GM18498 (cell line): ENCODE measurements at regions not wholly inside any gene's neighbourhood (a gene's known extent, or its start where the extent isn't known, plus 50 kb on each side); places are given as distances from the start of the nearest gene placed in this dataset.
"Not testable (repeated sequence)": the region's sequence is repeated elsewhere in the genome, so short reads cannot be mapped to it uniquely, and the experiment has no call there.

Source experiments
- ATAC-seq: cut with Tn5 transposase; IDR thresholded peaks from one replicate; pipeline ENCODE4 v1.9.1; 2021; ENCODE audit warnings: mild to moderate bottlenecking, moderate library complexity; ENCODE audit not compliant: unreplicated experiment

GRCh38 chr2:105541189-105542050 is 142.6 kb upstream of the FHL2 start:
- ATAC-seq, result no peak

GRCh38 chr2:105540642-105541041 is 141.8 kb upstream of the FHL2 start:
- ATAC-seq, result no peak

GRCh38 chr2:105539331-105539730 is 140.5 kb upstream of the FHL2 start:
- ATAC-seq, result no peak

DNA sequence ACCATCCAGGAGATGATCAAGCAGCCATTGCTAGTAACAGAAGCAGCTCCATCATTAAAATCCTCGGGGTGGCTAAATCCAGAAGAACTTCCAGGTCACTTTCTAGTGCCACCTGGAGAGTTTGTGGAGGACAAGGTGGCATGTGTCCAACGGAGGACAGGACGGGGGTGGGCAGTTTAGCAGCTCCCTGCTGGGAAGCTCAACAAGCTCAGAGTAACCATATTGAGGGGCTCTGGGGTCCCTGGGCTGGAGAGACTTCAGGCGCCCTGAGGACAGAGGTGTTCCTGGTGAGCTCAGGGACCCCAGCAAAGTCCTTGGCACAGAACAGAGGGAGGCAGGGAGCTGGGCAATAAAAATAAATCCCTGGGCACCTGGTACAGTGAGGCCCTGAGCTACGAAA is 140.0 kb upstream of the FHL2 start:
- no peak for ATAC-seq

- no peak for ATAC-seq
These were observed 139.1 kb upstream of the FHL2 start for GRCh38 chr2:105537920-105538319.

- no peak for ATAC-seq
These were observed 138.6 kb upstream of the FHL2 start for GRCh38 chr2:105537466-105537865.

DNA sequence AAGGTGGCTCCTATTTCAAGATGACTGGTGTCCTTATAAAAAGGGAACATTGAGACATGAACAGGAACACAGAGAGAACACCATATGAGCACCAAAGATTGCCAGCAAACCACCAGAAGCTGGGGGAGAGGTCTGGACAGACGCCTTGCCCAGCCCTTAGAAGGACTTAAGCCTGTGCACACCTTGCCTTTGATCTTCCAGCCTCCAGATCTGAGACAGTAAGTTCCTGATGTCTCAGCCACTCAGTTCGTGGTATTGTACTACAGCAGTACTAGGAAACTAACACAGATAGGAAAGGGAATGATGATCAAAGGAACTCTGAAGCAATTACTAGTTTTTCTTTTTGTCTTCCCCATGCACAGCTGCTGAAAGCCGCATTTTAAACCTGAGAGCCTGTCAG is 137.3 kb upstream of the FHL2 start:
- ATAC-seq, result no peak

DNA sequence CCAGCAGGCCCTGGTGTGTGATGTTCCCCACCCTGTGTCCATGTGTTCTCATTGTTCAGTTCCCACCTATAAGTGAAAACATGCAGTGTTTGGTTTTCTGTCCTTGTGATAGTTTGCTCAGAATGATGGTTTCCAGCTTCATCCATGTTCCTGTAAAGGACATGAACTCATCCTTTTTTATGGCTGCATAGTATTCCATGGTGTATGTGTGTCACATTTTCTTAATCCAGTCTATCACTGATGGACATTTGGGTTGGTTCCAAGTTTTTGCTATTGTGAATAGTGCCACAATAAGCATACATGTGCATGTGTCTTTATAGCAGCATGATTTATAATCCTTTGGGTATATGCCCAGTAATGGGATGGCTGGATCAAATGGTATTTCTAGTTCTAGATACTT is 130.4 kb upstream of the FHL2 start:
- not testable (repeated sequence) for ATAC-seq

GRCh38 chr2:105526000-105526925 is 127.4 kb upstream of the FHL2 start:
- no peak for ATAC-seq

- ATAC-seq, result no peak
These were observed 126.3 kb upstream of the FHL2 start for GRCh38 chr2:105525201-105525600.

DNA sequence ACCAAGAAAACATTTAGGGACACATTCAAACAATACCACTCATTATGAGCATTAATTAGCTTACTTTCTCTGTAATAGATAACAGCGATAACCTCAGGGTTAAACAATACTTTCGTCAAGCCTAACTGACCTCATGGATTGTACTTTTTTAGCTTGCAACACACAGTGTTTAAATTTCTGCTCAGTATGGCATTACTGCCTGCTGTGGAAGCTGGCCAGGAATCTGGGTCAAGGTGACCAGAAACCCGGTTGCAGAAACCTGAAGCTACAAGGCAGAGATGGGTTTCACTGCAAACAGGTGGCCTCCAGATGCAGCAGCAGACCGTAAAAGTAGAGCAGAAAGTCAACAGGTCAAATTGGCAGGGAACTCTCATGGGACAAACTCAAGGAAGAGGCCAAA is 123.8 kb upstream of the FHL2 start:
- ATAC-seq, result no peak

DNA sequence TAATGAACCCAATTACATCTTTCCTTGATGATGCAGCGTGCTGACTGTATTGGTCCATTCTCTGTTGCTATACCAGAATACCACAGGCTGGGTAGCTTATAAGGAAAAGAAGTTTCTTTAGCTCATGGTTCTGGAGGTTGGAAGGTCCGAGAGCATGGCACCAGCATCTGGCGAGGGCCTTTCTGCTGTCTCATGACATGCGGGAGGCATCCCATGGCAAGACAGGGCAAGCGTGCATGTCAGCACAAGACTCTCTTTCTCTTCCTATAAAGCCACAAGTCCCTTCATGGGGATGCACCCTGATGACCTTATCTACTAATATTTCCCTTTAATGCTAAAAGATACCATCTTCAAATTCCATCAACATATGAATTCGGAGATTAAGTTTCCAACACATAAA is 122.8 kb upstream of the FHL2 start:
- ATAC-seq, result no peak

- no peak for ATAC-seq
These were observed 122.3 kb upstream of the FHL2 start for GRCh38 chr2:105521176-105521575.

- ATAC-seq, result no peak
These were observed 120.7 kb upstream of the FHL2 start for GRCh38 chr2:105519516-105519915.

DNA sequence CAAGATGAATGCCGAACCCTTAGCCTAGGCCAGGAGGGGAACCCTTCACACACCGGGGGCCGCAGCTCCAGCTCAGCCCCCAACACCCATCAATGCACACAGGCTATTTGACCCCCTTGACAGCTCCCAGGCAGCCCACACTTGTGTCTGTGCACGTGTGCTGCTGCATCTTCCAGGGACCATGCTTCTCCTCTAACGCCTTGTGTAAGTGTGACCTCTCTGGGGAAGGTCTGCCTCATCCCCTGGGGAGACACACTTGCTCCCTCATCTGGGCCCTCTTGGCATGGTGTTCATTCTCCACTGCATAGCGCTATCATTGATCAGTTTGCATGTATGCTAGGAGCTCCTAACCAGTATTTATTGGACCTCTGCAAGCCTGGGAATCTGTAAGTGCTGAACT is 120.0 kb upstream of the FHL2 start:
- ATAC-seq, result no peak

- no peak for ATAC-seq
These were observed 119.2 kb upstream of the FHL2 start for GRCh38 chr2:105517814-105518705.

GRCh38 chr2:105515581-105516415 is 116.9 kb upstream of the FHL2 start:
- no peak for ATAC-seq

GRCh38 chr2:105514576-105514975 is 115.7 kb upstream of the FHL2 start:
- no peak for ATAC-seq

- no peak for ATAC-seq
These were observed 112.1 kb upstream of the FHL2 start for GRCh38 chr2:105510761-105511528.
